Caco-2 (cell line): ENCODE measurements at regions not wholly inside any gene's neighbourhood (a gene's known extent, or its start where the extent isn't known, plus 50 kb on each side); places are given as distances from the start of the nearest gene placed in this dataset.
"Not testable (repeated sequence)": the region's sequence is repeated elsewhere in the genome, so short reads cannot be mapped to it uniquely, and the experiment has no call there.

Experiments
- BruUV-seq: library from RNA; stranded (reverse); fragments of 400-500 nt; replicated peaks from 2 replicates; lab custom pipeline; 2021; lab: Mats Ljungman, UMichigan
- CTCF ChIA-PET: fragments of 300-600 bp; sonication (Branson Sonifier 250); formaldehyde crosslinking; loops from one replicate; lab custom pipeline; 2022; ENCODE audit warnings: antibody characterized with exemption; lab: Charles Lee
- POLR2A ChIA-PET: fragments of 300-600 bp; sonication (Branson Sonifier 250); formaldehyde crosslinking; loops from one replicate; lab custom pipeline; 2022; ENCODE audit warnings: antibody characterized with exemption; lab: Charles Lee
- DNase-seq, 2 experiments: peaks; one replicate each; pipeline versions ENCODE4 v3.0.0 to v3.0.0-alpha.2; 2020 to 2022
- H3K27me3 ChIP-seq: replicated peaks from 2 replicates; pipeline ENCODE4 v1.6.0; 2011; ENCODE audit warnings: low read length; ENCODE audit not compliant: control insufficient read depth, insufficient read depth
- H3K36me3 ChIP-seq: 2 replicates; pipeline ENCODE4 v1.5.1; 2011; ENCODE audit warnings: low read length; ENCODE audit not compliant: control insufficient read depth, insufficient read depth
- H3K4me1 ChIP-seq: fragments of 250-450 bp; sonication (Bioruptor Pico); 2 replicates; pipeline ENCODE4 v1.5.1; 2020; ENCODE audit warnings: mild to moderate bottlenecking
- H3K4me3 ChIP-seq: 2 replicates; pipeline ENCODE4 v1.5.1; 2011; ENCODE audit warnings: low read depth, mild to moderate bottlenecking, control low read depth, low read length
- H3K9me3 ChIP-seq: fragments of 250-450 bp; sonication (Bioruptor Pico); 2 replicates; pipeline ENCODE4 v1.5.1; 2020; ENCODE audit warnings: mild to moderate bottlenecking, moderate library complexity
- H3K27ac Mint-ChIP-seq: one replicate; pipeline ENCODE4 v1.8.0; 2022; ENCODE audit warnings: mixed read lengths; ENCODE audit not compliant: unreplicated experiment
- H3K27me3 Mint-ChIP-seq: one replicate; pipeline ENCODE4 v1.8.0; 2022; ENCODE audit warnings: mixed read lengths; ENCODE audit not compliant: insufficient read depth, unreplicated experiment
- H3K36me3 Mint-ChIP-seq: one replicate; pipeline ENCODE4 v1.8.0; 2022; ENCODE audit warnings: mild to moderate bottlenecking, mixed read lengths; ENCODE audit not compliant: insufficient read depth, unreplicated experiment
- H3K4me1 Mint-ChIP-seq: one replicate; pipeline ENCODE4 v1.8.0; 2022; ENCODE audit warnings: low read depth, mixed read lengths; ENCODE audit not compliant: unreplicated experiment
- H3K4me3 Mint-ChIP-seq: one replicate; pipeline ENCODE4 v1.8.0; 2022; ENCODE audit warnings: mild to moderate bottlenecking, moderate library complexity, mixed read lengths; ENCODE audit not compliant: unreplicated experiment
- H3K9me3 Mint-ChIP-seq: one replicate; pipeline ENCODE4 v1.8.0; 2022; ENCODE audit warnings: mixed read lengths; ENCODE audit not compliant: unreplicated experiment
- CTCF ChIP-seq, 2 experiments: fragments of 200-600 bp in 1 of 2; IDR thresholded peaks; 1 replicate in 1 of 2; 2 replicates in 1 of 2; pipeline versions ENCODE4 v1.5.1 to v1.8.0; 2011 to 2022; ENCODE audit warnings: antibody characterized with exemption in 1 of 2, control low read depth in 1 of 2, inconsistent platforms in 1 of 2, low read depth in 1 of 2, low read length in 1 of 2, mild to moderate bottlenecking in 1 of 2, moderate library complexity in 1 of 2; ENCODE audit not compliant: insufficient read depth in 1 of 2, severe bottlenecking in 1 of 2, unreplicated experiment in 1 of 2
- intact Hi-C: fragments of 100-400 bp; cut with micrococcal nuclease; formaldehyde crosslinking; loops from one replicate; pipeline ENCODE4 v1.10.0; 2022; ENCODE audit not compliant: unreplicated experiment

GRCh38 chr5:43802651-43803050 lies 199.7 kb downstream of the NNT start:
- H3K9me3 Mint-ChIP-seq: no peaks in the 10 kb centered on the region
- ChIA-PET POLR2A (no interaction called here), CTCF (no interaction called here)
- no peaks in the 10 kb centered on the region for H3K4me1 Mint-ChIP-seq
- intact Hi-C loops: no loop called here
- no peak overlapping the region for H3K4me3 Mint-ChIP-seq
- TF ChIP-seq CTCF (IDR thresholded peaks at IDR 0.05; ENCODE audit: insufficient read depth in 1 of 2, low read depth in 1 of 2, low read length in 1 of 2, severe bottlenecking in 1 of 2, unreplicated experiment in 1 of 2): no peak
- no peak overlapping the region for H3K27ac Mint-ChIP-seq
- H3K36me3 Mint-ChIP-seq: no peaks in the 10 kb centered on the region
- no peak for DNase-seq
- Histone ChIP-seq H3K4me1 (no peaks in the 10 kb centered on the region), H3K27me3 (no peaks in the 10 kb centered on the region), H3K9me3 (no peaks in the 10 kb centered on the region), H3K36me3 (no peaks in the 10 kb centered on the region), H3K4me3 (no peak overlapping the region)
- no TSS peak for BruUV-seq
- peaks cover 11% of the 10 kb centered on the region for H3K27me3 Mint-ChIP-seq

GRCh38 chr5:43802119-43802518 lies 199.1 kb downstream of the NNT start:
- Histone ChIP-seq H3K27me3 (no peaks in the 10 kb centered on the region), H3K4me3 (no peak overlapping the region), H3K4me1 (no peaks in the 10 kb centered on the region), H3K9me3 (no peaks in the 10 kb centered on the region), H3K36me3 (no peaks in the 10 kb centered on the region)
- Mint-ChIP-seq H3K4me1 (no peaks in the 10 kb centered on the region), H3K4me3 (no peak overlapping the region), H3K27me3 (peaks cover 11% of the 10 kb centered on the region), H3K27ac (no peak overlapping the region), H3K36me3 (no peaks in the 10 kb centered on the region), H3K9me3 (no peaks in the 10 kb centered on the region)
- POLR2A ChIA-PET: no interaction called here
- intact Hi-C loops: no loop called here
- BruUV-seq: no TSS peak
- no peak for DNase-seq
- CTCF ChIA-PET: no interaction called here
- TF ChIP-seq CTCF (IDR thresholded peaks at IDR 0.05; ENCODE audit: insufficient read depth in 1 of 2, low read depth in 1 of 2, low read length in 1 of 2, severe bottlenecking in 1 of 2, unreplicated experiment in 1 of 2): no peak

GRCh38 chr5:43798740-43799139 lies 195.8 kb downstream of the NNT start:
- no peaks in the 10 kb centered on the region for H3K36me3 Mint-ChIP-seq
- no peaks in the 10 kb centered on the region for H3K4me1 Mint-ChIP-seq
- Histone ChIP-seq H3K4me3 (no peak overlapping the region), H3K36me3 (no peaks in the 10 kb centered on the region), H3K27me3 (no peaks in the 10 kb centered on the region), H3K4me1 (no peaks in the 10 kb centered on the region), H3K9me3 (no peaks in the 10 kb centered on the region; the same call in 1 of the 2 replicates)
- CTCF ChIA-PET: no interaction called here
- POLR2A ChIA-PET: no interaction called here
- no TSS peak for BruUV-seq
- no peak for DNase-seq
- no peak overlapping the region for H3K4me3 Mint-ChIP-seq
- H3K9me3 Mint-ChIP-seq: no peaks in the 10 kb centered on the region
- peaks cover 14% of the 10 kb centered on the region for H3K27me3 Mint-ChIP-seq
- H3K27ac Mint-ChIP-seq: no peak overlapping the region
- no peak for TF ChIP-seq CTCF (IDR thresholded peaks at IDR 0.05; ENCODE audit: insufficient read depth in 1 of 2, low read depth in 1 of 2, low read length in 1 of 2, severe bottlenecking in 1 of 2, unreplicated experiment in 1 of 2)
- intact Hi-C loops: no loop called here

- CTCF ChIA-PET, H3K27ac Mint-ChIP-seq, H3K4me3 Mint-ChIP-seq, H3K4me1 Mint-ChIP-seq, POLR2A ChIA-PET, BruUV-seq, H3K4me1 ChIP-seq, H3K4me3 ChIP-seq, H3K36me3 ChIP-seq, H3K36me3 Mint-ChIP-seq, DNase-seq, intact Hi-C loops, H3K9me3 ChIP-seq, H3K27me3 ChIP-seq: not testable (repeated sequence)
- Mint-ChIP-seq H3K27me3 (peaks cover 16% of the 10 kb centered on the region), H3K9me3 (peaks cover 12% of the 10 kb centered on the region)
Observed at GRCh38 chr5:43791880-43792279, 188.9 kb downstream of the NNT start.
